ENCODE measurements at regions not wholly inside any gene's neighbourhood (a gene's known extent, or its start where the extent isn't known, plus 50 kb on each side); places are given as distances from the start of the nearest gene placed in this dataset.

- TF ChIP-seq SIN3A (IDR thresholded peaks at IDR 0.05; ENCODE audit: borderline replicate concordance, insufficient read depth, low read length) (no peak), POLR2AphosphoS5 (IDR thresholded peaks at IDR 0.05; ENCODE audit: low read depth, low read length) (no peak), TAF1 (IDR thresholded peaks at IDR 0.05; ENCODE audit: borderline replicate concordance, insufficient read depth, low read length) (0 out of 2 replicates have a peak, but pooled peaks have one; percentile 1), FOXP2 (optimal IDR thresholded peaks at IDR 0.05; ENCODE audit: borderline replicate concordance, extremely low read depth, extremely low read length, insufficient read depth) (peak; percentile 14)
- TF ChIP-seq, protein P1, sequence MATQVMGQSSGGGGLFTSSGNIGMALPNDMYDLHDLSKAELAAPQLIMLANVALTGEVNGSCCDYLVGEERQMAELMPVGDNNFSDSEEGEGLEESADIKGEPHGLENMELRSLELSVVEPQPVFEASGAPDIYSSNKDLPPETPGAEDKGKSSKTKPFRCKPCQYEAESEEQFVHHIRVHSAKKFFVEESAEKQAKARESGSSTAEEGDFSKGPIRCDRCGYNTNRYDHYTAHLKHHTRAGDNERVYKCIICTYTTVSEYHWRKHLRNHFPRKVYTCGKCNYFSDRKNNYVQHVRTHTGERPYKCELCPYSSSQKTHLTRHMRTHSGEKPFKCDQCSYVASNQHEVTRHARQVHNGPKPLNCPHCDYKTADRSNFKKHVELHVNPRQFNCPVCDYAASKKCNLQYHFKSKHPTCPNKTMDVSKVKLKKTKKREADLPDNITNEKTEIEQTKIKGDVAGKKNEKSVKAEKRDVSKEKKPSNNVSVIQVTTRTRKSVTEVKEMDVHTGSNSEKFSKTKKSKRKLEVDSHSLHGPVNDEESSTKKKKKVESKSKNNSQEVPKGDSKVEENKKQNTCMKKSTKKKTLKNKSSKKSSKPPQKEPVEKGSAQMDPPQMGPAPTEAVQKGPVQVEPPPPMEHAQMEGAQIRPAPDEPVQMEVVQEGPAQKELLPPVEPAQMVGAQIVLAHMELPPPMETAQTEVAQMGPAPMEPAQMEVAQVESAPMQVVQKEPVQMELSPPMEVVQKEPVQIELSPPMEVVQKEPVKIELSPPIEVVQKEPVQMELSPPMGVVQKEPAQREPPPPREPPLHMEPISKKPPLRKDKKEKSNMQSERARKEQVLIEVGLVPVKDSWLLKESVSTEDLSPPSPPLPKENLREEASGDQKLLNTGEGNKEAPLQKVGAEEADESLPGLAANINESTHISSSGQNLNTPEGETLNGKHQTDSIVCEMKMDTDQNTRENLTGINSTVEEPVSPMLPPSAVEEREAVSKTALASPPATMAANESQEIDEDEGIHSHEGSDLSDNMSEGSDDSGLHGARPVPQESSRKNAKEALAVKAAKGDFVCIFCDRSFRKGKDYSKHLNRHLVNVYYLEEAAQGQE (IDR thresholded peaks at IDR 0.05; ENCODE audit: insufficient read depth in 1 of 2, low read depth in 2 of 2, low read length in 2 of 2): no peak
Measured at GRCh38 chr1:118659646-118660045, 328.5 kb downstream of the TBX15 start.

DNA sequence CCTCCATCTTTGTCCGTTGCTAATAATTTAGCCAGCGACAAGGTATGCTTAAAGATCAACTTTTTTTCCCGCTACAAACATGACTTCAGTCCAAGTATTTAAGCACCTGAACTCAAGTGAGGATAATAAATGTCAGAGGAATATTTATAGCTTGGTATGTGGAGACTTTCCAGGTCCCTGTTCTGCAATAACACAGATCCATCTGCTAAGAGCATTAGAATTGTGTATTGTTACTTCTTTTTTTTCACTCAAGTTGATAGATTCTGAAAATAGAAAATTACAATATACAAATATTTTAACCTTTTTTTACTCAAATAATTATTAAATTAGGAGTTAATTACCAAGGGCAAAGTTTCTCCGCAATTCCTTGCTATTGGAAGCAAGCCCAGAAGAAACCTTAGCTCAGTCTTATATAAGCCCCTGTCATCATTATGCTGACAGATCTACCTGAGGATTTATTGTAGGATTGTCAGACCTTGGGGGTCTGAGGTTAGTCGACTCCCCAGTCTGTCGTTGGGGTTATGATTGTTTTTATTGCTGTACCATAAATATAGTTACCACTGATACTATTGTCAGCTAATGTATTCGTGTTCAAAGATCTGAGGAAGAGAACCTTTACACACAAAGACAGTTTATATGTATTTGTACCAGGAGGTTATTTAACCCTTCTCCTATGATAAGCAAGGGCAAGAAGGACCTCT lies 337.9 kb downstream of the TBX15 start:
- no peak for TF ChIP-seq FOXP2 (optimal IDR thresholded peaks at IDR 0.05; ENCODE audit: borderline replicate concordance, extremely low read depth, extremely low read length, insufficient read depth)
- no peak for TF ChIP-seq POLR2AphosphoS5 (IDR thresholded peaks at IDR 0.05; ENCODE audit: low read depth, low read length)
- TF ChIP-seq, protein P1 (IDR thresholded peaks at IDR 0.05; ENCODE audit: insufficient read depth in 1 of 2, low read depth in 2 of 2, low read length in 2 of 2): no peak
- no peak for TF ChIP-seq SIN3A (IDR thresholded peaks at IDR 0.05; ENCODE audit: borderline replicate concordance, insufficient read depth, low read length)
- TF ChIP-seq TAF1 (IDR thresholded peaks at IDR 0.05; ENCODE audit: borderline replicate concordance, insufficient read depth, low read length): no peak

DNA sequence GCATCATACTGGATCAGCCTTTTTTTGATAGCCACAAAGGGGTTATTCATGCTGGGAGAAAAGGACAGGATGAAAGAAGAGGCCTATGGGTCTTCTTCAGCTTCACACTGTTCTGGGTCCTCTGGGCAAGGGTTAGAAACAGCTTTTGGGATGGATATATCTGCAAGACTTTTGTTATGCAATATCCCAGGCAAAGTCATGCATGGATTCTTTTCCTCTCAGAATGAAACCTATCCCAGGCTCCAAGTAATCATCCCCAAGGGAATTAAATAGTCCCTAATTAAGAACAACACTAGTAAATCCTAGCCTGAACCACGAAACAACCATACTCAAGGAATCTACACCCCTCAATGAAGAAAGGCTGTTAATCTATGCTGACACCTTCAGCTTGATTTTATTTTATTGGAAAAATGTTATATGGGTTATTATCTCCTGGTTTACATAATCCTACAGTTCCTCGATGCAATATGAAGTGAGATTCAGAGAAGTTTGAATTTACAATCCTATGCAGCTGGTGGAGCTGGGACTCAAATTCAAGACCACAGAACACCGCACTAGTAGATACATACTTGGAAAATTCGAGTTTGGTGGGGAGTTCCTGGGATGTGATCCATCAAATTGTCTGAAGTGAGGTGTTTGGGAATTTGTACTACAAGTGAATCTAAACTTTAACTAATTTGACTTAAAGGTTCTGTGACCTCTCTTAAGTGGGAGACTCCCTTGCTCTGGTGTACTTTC lies 338.6 kb downstream of the TBX15 start:
- no peak for TF ChIP-seq FOXP2 (optimal IDR thresholded peaks at IDR 0.05; ENCODE audit: borderline replicate concordance, extremely low read depth, extremely low read length, insufficient read depth)
- TF ChIP-seq POLR2AphosphoS5 (IDR thresholded peaks at IDR 0.05; ENCODE audit: low read depth, low read length): no peak
- TF ChIP-seq, protein P1 (IDR thresholded peaks at IDR 0.05; ENCODE audit: insufficient read depth in 1 of 2, low read depth in 2 of 2, low read length in 2 of 2): no peak
- TF ChIP-seq TAF1 (IDR thresholded peaks at IDR 0.05; ENCODE audit: borderline replicate concordance, insufficient read depth, low read length): no peak
- TF ChIP-seq SIN3A (IDR thresholded peaks at IDR 0.05; ENCODE audit: borderline replicate concordance, insufficient read depth, low read length): no peak

GRCh38 chr1:118636004-118636403 lies 352.1 kb downstream of the TBX15 start:
- TF ChIP-seq, protein P1 (IDR thresholded peaks at IDR 0.05; ENCODE audit: insufficient read depth in 1 of 2, low read depth in 2 of 2, low read length in 2 of 2): no peak
- TF ChIP-seq TAF1 (IDR thresholded peaks at IDR 0.05; ENCODE audit: borderline replicate concordance, insufficient read depth, low read length): no peak
- no peak for TF ChIP-seq FOXP2 (optimal IDR thresholded peaks at IDR 0.05; ENCODE audit: borderline replicate concordance, extremely low read depth, extremely low read length, insufficient read depth)
- no peak for TF ChIP-seq SIN3A (IDR thresholded peaks at IDR 0.05; ENCODE audit: borderline replicate concordance, insufficient read depth, low read length)
- no peak for TF ChIP-seq POLR2AphosphoS5 (IDR thresholded peaks at IDR 0.05; ENCODE audit: low read depth, low read length)
